ENCODE measurements at regions not wholly inside any gene's neighbourhood (a gene's known extent, or its start where the extent isn't known, plus 50 kb on each side); places are given as distances from the start of the nearest gene placed in this dataset.

- H3K4me3 ChIP-seq (ENCODE audit: low read length in 3 of 3) = no peak overlapping the region
- H3K9ac ChIP-seq (ENCODE audit: low read length in 3 of 3) = no peak overlapping the region
- no peaks in the 10 kb centered on the region for H3K4me1 ChIP-seq (ENCODE audit: control insufficient read depth in 2 of 3, insufficient read depth in 2 of 3, low read depth in 1 of 3, low read length in 3 of 3)
- no peak overlapping the region for H3K27ac ChIP-seq (ENCODE audit: low read depth in 2 of 2, low read length in 2 of 2)
- no peaks in the 10 kb centered on the region for H3K27me3 ChIP-seq (ENCODE audit: control insufficient read depth, insufficient read depth, low read length)
- DNase-seq = no peak
- intact Hi-C loops (cut with DNase I) = no loop called here
- no peaks in the 10 kb centered on the region for H3K36me3 ChIP-seq (ENCODE audit: control insufficient read depth in 2 of 3, insufficient read depth in 3 of 3, low read length in 3 of 3)
- no peak for FAIRE-seq
- TF ChIP-seq, protein P1, sequence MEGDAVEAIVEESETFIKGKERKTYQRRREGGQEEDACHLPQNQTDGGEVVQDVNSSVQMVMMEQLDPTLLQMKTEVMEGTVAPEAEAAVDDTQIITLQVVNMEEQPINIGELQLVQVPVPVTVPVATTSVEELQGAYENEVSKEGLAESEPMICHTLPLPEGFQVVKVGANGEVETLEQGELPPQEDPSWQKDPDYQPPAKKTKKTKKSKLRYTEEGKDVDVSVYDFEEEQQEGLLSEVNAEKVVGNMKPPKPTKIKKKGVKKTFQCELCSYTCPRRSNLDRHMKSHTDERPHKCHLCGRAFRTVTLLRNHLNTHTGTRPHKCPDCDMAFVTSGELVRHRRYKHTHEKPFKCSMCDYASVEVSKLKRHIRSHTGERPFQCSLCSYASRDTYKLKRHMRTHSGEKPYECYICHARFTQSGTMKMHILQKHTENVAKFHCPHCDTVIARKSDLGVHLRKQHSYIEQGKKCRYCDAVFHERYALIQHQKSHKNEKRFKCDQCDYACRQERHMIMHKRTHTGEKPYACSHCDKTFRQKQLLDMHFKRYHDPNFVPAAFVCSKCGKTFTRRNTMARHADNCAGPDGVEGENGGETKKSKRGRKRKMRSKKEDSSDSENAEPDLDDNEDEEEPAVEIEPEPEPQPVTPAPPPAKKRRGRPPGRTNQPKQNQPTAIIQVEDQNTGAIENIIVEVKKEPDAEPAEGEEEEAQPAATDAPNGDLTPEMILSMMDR (IDR thresholded peaks at IDR 0.05; ENCODE audit: borderline replicate concordance, extremely low read depth, insufficient read depth) = no peak
- no peaks in the 10 kb centered on the region for H3K9me3 ChIP-seq (ENCODE audit: control insufficient read depth in 2 of 3, insufficient read depth in 1 of 3, low read length in 3 of 3)
Observed at GRCh38 chr5:40308867-40309266, 370.8 kb upstream of the PTGER4 start.

DNA sequence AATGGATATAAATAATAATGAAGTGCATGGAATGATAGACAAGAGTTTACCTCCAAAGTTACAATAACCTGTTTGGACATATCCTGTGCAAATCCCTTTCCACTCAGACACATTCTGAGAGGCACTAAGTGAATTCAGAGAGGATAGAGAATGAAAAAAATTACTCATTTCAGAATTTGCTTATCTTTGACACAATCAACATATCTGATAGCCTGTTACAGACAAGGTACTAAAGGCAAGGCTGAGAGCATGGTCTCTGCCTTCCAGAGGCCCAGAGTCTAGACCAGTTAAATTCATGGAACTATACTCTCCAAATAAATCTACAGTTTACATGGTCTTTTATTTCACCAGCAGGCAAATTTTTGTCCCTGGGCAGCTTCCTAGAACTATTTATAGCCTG, 371.8 kb upstream of the PTGER4 start:
- TF ChIP-seq, protein P1 (IDR thresholded peaks at IDR 0.05; ENCODE audit: borderline replicate concordance, extremely low read depth, insufficient read depth) = no peak
- FAIRE-seq = no peak

DNA sequence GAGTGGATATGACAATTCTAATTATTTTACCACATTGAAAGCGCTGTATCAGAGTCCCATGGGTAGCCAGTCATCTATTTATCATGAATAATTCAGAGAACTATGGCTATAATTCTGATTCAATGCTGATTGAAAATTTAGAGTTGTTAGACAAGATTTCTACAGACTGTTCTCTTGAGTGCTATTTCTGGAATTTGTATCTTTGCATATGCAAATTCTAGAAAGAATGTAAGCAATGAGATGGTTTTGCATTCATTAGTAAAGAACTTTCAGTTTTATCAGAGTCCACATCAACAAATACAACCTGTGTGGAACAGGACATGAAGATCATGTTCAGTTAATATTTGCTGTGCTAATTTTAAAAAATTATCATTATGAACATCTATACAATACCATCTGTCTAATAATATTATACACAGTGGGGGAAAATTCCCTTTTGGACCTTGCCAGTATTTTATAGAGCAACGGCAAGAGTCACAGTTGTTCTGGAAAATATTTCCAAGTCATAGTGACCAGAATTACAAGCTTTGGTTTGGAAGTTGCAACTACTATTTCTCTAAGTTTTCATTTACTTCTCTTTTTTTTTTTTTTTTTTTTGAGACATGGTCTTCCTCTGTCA, 372.7 kb upstream of the PTGER4 start:
- H3K27ac ChIP-seq (ENCODE audit: low read depth in 2 of 2, low read length in 2 of 2) = no peak overlapping the region
- H3K4me1 ChIP-seq (ENCODE audit: control insufficient read depth in 2 of 3, insufficient read depth in 2 of 3, low read depth in 1 of 3, low read length in 3 of 3) = no peaks in the 10 kb centered on the region
- no peaks in the 10 kb centered on the region for H3K9me3 ChIP-seq (ENCODE audit: control insufficient read depth in 2 of 3, insufficient read depth in 1 of 3, low read length in 3 of 3)
- H3K4me3 ChIP-seq (ENCODE audit: low read length in 3 of 3) = no peak overlapping the region
- FAIRE-seq (no peak), DNase-seq (no peak)
- H3K9ac ChIP-seq (ENCODE audit: low read length in 3 of 3) = no peak overlapping the region
- H3K27me3 ChIP-seq (ENCODE audit: control insufficient read depth, insufficient read depth, low read length) = no peaks in the 10 kb centered on the region
- TF ChIP-seq, protein P1 (IDR thresholded peaks at IDR 0.05; ENCODE audit: borderline replicate concordance, extremely low read depth, insufficient read depth) = no peak
- no peaks in the 10 kb centered on the region for H3K36me3 ChIP-seq (ENCODE audit: control insufficient read depth in 2 of 3, insufficient read depth in 3 of 3, low read length in 3 of 3)
- intact Hi-C loops (cut with DNase I) = no loop called here

More for the DNA sequence above, 371.8 kb upstream of the PTGER4 start:
- H3K9me3 ChIP-seq (ENCODE audit: control insufficient read depth in 2 of 3, insufficient read depth in 1 of 3, low read length in 3 of 3) = no peaks in the 10 kb centered on the region
- H3K4me3 ChIP-seq (ENCODE audit: low read length in 3 of 3) = no peak overlapping the region
- intact Hi-C loops (cut with DNase I) = no loop called here
- H3K36me3 ChIP-seq (ENCODE audit: control insufficient read depth in 2 of 3, insufficient read depth in 3 of 3, low read length in 3 of 3) = no peaks in the 10 kb centered on the region
- no peaks in the 10 kb centered on the region for H3K4me1 ChIP-seq (ENCODE audit: control insufficient read depth in 2 of 3, insufficient read depth in 2 of 3, low read depth in 1 of 3, low read length in 3 of 3)
- no peaks in the 10 kb centered on the region for H3K27me3 ChIP-seq (ENCODE audit: control insufficient read depth, insufficient read depth, low read length)
- no peak overlapping the region for H3K27ac ChIP-seq (ENCODE audit: low read depth in 2 of 2, low read length in 2 of 2)
- DNase-seq = no peak
- H3K9ac ChIP-seq (ENCODE audit: low read length in 3 of 3) = no peak overlapping the region

- intact Hi-C loops (cut with DNase I) = no loop called here
- DNase-seq = no peak
- Histone ChIP-seq H3K4me1 (ENCODE audit: control insufficient read depth in 2 of 3, insufficient read depth in 2 of 3, low read depth in 1 of 3, low read length in 3 of 3) (no peaks in the 10 kb centered on the region), H3K4me3 (ENCODE audit: low read length in 3 of 3) (no peak overlapping the region), H3K27me3 (ENCODE audit: control insufficient read depth, insufficient read depth, low read length) (no peaks in the 10 kb centered on the region), H3K36me3 (ENCODE audit: control insufficient read depth in 2 of 3, insufficient read depth in 3 of 3, low read length in 3 of 3) (no peaks in the 10 kb centered on the region), H3K9ac (ENCODE audit: low read length in 3 of 3) (no peak overlapping the region), H3K27ac (ENCODE audit: low read depth in 2 of 2, low read length in 2 of 2) (no peak overlapping the region), H3K9me3 (ENCODE audit: control insufficient read depth in 2 of 3, insufficient read depth in 1 of 3, low read length in 3 of 3) (no peaks in the 10 kb centered on the region)
- TF ChIP-seq, protein P1 (IDR thresholded peaks at IDR 0.05; ENCODE audit: borderline replicate concordance, extremely low read depth, insufficient read depth) = no peak
- no peak for FAIRE-seq
Observed at GRCh38 chr5:40292006-40292405, 387.7 kb upstream of the PTGER4 start.
